ENCODE measurements at regions not wholly inside any gene's neighbourhood (a gene's known extent, or its start where the extent isn't known, plus 50 kb on each side); places are given as distances from the start of the nearest gene placed in this dataset.

- DNase-seq (ENCODE audit: low spot score): no peak
- no peak for TF ChIP-seq EZH2phosphoT487 (IDR thresholded peaks at IDR 0.05; ENCODE audit: unreplicated experiment)
- no peak for TF ChIP-seq POLR2AphosphoS5 (IDR thresholded peaks at IDR 0.05; ENCODE audit: low read depth)
- TF ChIP-seq, protein P1, sequence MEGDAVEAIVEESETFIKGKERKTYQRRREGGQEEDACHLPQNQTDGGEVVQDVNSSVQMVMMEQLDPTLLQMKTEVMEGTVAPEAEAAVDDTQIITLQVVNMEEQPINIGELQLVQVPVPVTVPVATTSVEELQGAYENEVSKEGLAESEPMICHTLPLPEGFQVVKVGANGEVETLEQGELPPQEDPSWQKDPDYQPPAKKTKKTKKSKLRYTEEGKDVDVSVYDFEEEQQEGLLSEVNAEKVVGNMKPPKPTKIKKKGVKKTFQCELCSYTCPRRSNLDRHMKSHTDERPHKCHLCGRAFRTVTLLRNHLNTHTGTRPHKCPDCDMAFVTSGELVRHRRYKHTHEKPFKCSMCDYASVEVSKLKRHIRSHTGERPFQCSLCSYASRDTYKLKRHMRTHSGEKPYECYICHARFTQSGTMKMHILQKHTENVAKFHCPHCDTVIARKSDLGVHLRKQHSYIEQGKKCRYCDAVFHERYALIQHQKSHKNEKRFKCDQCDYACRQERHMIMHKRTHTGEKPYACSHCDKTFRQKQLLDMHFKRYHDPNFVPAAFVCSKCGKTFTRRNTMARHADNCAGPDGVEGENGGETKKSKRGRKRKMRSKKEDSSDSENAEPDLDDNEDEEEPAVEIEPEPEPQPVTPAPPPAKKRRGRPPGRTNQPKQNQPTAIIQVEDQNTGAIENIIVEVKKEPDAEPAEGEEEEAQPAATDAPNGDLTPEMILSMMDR (conservative IDR thresholded peaks at IDR 0.05; ENCODE audit: low read depth in 2 of 2): no peak
- TF ChIP-seq ZNF462 (CRISPR knock-in tag; IDR thresholded peaks at IDR 0.05): no peak
- Histone ChIP-seq H3F3A (replicated peaks; ENCODE audit: low read depth) (no peaks in the 10 kb centered on the region), H3K4me2 (no peak overlapping the region), H4K20me1 (replicated peaks; ENCODE audit: insufficient read depth) (no peaks in the 10 kb centered on the region), H3K27ac (ENCODE audit: low read depth) (no peak overlapping the region), H3K36me3 (ENCODE audit: insufficient read depth) (no peaks in the 10 kb centered on the region), H2AFZ (no peak overlapping the region), H3K79me2 (replicated peaks; ENCODE audit: insufficient read depth) (no peaks in the 10 kb centered on the region), H3K4me3 (no peak overlapping the region), H3K4me1 (ENCODE audit: insufficient read depth) (no peaks in the 10 kb centered on the region), H3K9me2 (ENCODE audit: insufficient read depth) (no peaks in the 10 kb centered on the region), H3K27me3 (ENCODE audit: insufficient read depth) (no peaks in the 10 kb centered on the region)
- Mint-ChIP-seq H3K36me3 (ENCODE audit: low read depth) (no peaks in the 10 kb centered on the region), H3K27ac (no peak overlapping the region), H3K9me3 (no peaks in the 10 kb centered on the region), H3K27me3 (ENCODE audit: insufficient read depth, low read depth, poor library complexity) (no peaks in the 10 kb centered on the region), H3K4me3 (no peak overlapping the region), H3K4me1 (no peaks in the 10 kb centered on the region)
- ATAC-seq: no peak
These were observed 837.6 kb downstream of the TBC1D32 start for GRCh38 chr6:120496661-120497060.

- Histone ChIP-seq H4K20me1 (replicated peaks; ENCODE audit: insufficient read depth) (no peaks in the 10 kb centered on the region), H2AFZ (no peak overlapping the region), H3K4me3 (no peak overlapping the region), H3K4me2 (no peak overlapping the region), H3K79me2 (replicated peaks; ENCODE audit: insufficient read depth) (no peaks in the 10 kb centered on the region), H3K4me1 (ENCODE audit: insufficient read depth) (no peaks in the 10 kb centered on the region), H3K27ac (ENCODE audit: low read depth) (no peak overlapping the region), H3F3A (replicated peaks; ENCODE audit: low read depth) (no peaks in the 10 kb centered on the region), H3K36me3 (ENCODE audit: insufficient read depth) (no peaks in the 10 kb centered on the region), H3K9me2 (ENCODE audit: insufficient read depth) (no peaks in the 10 kb centered on the region), H3K27me3 (ENCODE audit: insufficient read depth) (no peaks in the 10 kb centered on the region)
- Mint-ChIP-seq H3K4me1 (no peaks in the 10 kb centered on the region), H3K9me3 (no peaks in the 10 kb centered on the region), H3K4me3 (no peak overlapping the region), H3K27ac (no peak overlapping the region), H3K27me3 (ENCODE audit: insufficient read depth, low read depth, poor library complexity) (no peaks in the 10 kb centered on the region), H3K36me3 (ENCODE audit: low read depth) (no peaks in the 10 kb centered on the region)
- ATAC-seq (no peak), DNase-seq (ENCODE audit: low spot score) (no peak)
- TF ChIP-seq ZNF462 (CRISPR knock-in tag; IDR thresholded peaks at IDR 0.05): no peak
- no peak for TF ChIP-seq ZNF331 (CRISPR knock-in tag; IDR thresholded peaks at IDR 0.05; ENCODE audit: low read depth)
These were observed 840.8 kb downstream of the TBC1D32 start for GRCh38 chr6:120493505-120493904.
